ENCODE measurements at regions not wholly inside any gene's neighbourhood (a gene's known extent, or its start where the extent isn't known, plus 50 kb on each side); places are given as distances from the start of the nearest gene placed in this dataset.

- TF ChIP-seq POLR2A (IDR thresholded peaks at IDR 0.05), result no peak
- TF ChIP-seq, protein P1, sequence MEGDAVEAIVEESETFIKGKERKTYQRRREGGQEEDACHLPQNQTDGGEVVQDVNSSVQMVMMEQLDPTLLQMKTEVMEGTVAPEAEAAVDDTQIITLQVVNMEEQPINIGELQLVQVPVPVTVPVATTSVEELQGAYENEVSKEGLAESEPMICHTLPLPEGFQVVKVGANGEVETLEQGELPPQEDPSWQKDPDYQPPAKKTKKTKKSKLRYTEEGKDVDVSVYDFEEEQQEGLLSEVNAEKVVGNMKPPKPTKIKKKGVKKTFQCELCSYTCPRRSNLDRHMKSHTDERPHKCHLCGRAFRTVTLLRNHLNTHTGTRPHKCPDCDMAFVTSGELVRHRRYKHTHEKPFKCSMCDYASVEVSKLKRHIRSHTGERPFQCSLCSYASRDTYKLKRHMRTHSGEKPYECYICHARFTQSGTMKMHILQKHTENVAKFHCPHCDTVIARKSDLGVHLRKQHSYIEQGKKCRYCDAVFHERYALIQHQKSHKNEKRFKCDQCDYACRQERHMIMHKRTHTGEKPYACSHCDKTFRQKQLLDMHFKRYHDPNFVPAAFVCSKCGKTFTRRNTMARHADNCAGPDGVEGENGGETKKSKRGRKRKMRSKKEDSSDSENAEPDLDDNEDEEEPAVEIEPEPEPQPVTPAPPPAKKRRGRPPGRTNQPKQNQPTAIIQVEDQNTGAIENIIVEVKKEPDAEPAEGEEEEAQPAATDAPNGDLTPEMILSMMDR (IDR thresholded peaks at IDR 0.05), result no peak
Observed at GRCh38 chr1:224539971-224540370, 76.1 kb upstream of the CNIH3 start.

Measured in tibial nerve (tissue), 3 donors.